Mesothelial cell of epicardium (in vitro differentiated cells): ENCODE measurements at regions not wholly inside any gene's neighbourhood (a gene's known extent, or its start where the extent isn't known, plus 50 kb on each side); places are given as distances from the start of the nearest gene placed in this dataset.

ENCODE experiments used
- DNase-seq, 2 experiments: peaks; one replicate each; pipeline ENCODE4 v3.0.0; 2021; ENCODE audit warnings: low spot score in 2 of 2; ENCODE audit not compliant: unreplicated experiment in 2 of 2
- H3K27ac Mint-ChIP-seq: 2 replicates; pipeline ENCODE4 v1.8.0; 2021; ENCODE audit warnings: mixed read lengths
- H3K27me3 Mint-ChIP-seq: 2 replicates; pipeline ENCODE4 v1.8.0; 2021; ENCODE audit warnings: low read depth, mixed read lengths
- H3K36me3 Mint-ChIP-seq: 2 replicates; pipeline ENCODE4 v1.8.0; 2021; ENCODE audit warnings: mixed read lengths
- H3K4me1 Mint-ChIP-seq: 2 replicates; pipeline ENCODE4 v1.8.0; 2021; ENCODE audit warnings: mixed read lengths
- H3K4me3 Mint-ChIP-seq: 2 replicates; pipeline ENCODE4 v1.8.0; 2021; ENCODE audit warnings: mild to moderate bottlenecking, moderate library complexity, mixed read lengths
- H3K9me3 Mint-ChIP-seq: 2 replicates; pipeline ENCODE4 v1.8.0; 2021; ENCODE audit warnings: mixed read lengths
- TF ChIP-seq, protein P1 (sequence below): fragments of 200-600 bp; sonication (generic); IDR thresholded peaks from one replicate; pipeline ENCODE4 v1.5.0; 2021; ENCODE audit warnings: antibody characterized with exemption; ENCODE audit not compliant: unreplicated experiment

DNA sequence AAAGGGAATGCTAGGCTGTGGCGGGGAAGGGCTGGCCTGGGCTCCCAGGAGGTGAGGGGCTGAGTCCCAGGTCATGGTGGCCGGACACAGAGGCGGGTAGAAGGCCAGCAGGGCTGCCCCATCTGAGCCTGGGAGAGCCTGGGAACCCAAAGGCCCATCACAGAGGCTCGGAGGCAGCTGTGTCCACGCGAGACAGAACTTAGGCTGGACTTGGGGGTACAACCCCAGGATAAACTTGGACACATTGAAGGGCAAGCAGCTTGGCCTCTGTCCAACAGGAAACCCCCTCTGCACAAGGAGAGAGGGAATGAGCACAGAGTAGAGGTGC lies 95.9 kb downstream of the ZFP36L2 start:
- no peak for DNase-seq
- no peaks in the 10 kb centered on the region for H3K27me3 Mint-ChIP-seq
- H3K4me1 Mint-ChIP-seq: peaks cover 37% of the 10 kb centered on the region
- H3K27ac Mint-ChIP-seq: peak overlapping the region; percentile 79
- no peaks in the 10 kb centered on the region for H3K36me3 Mint-ChIP-seq
- TF ChIP-seq, protein P1, sequence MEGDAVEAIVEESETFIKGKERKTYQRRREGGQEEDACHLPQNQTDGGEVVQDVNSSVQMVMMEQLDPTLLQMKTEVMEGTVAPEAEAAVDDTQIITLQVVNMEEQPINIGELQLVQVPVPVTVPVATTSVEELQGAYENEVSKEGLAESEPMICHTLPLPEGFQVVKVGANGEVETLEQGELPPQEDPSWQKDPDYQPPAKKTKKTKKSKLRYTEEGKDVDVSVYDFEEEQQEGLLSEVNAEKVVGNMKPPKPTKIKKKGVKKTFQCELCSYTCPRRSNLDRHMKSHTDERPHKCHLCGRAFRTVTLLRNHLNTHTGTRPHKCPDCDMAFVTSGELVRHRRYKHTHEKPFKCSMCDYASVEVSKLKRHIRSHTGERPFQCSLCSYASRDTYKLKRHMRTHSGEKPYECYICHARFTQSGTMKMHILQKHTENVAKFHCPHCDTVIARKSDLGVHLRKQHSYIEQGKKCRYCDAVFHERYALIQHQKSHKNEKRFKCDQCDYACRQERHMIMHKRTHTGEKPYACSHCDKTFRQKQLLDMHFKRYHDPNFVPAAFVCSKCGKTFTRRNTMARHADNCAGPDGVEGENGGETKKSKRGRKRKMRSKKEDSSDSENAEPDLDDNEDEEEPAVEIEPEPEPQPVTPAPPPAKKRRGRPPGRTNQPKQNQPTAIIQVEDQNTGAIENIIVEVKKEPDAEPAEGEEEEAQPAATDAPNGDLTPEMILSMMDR: no peak
- no peaks in the 10 kb centered on the region for H3K9me3 Mint-ChIP-seq
- no peak overlapping the region for H3K4me3 Mint-ChIP-seq

DNA sequence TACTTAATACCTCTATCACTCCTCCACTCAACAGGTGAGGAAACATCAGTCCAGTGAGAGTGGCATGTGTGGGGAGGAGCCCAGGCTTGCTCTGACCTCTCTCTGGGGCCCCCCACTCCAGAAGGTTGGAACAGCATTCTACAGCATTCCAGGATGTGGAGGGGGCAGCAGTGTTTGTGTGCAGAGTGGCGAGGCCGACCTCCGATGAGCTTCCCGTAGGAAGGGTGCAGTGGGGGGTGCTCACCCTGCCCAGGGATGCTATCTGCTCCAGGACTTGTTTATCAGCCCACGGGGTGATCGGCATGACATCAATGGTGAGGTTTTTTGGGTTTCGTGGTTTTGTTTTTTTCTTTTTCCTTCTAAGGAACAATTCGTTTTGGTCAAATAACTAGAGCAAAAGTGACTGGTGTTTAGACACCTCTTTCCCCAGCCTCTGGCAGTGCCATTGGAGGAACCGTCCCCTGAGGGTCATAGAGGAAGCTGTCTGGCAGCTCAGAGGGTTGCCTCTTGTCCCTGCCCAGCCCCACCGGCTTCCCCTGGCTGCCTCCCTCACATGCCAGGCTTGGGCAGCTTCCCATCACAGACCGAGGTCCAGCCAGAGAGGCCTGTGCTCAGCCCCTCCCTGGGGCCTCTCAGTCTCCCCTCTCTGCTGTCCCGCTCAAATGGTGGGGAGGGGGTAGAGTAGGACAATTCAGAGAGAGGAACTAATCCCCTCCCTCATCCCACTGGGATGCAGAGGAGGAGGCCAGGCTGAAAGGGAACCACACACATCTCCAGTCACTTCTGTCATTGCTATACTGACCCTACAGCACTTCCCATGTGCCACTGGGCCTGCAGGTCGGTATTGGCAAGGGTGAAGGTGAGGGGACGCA lies 96.5 kb downstream of the ZFP36L2 start:
- Mint-ChIP-seq H3K36me3 (no peaks in the 10 kb centered on the region), H3K9me3 (no peaks in the 10 kb centered on the region), H3K27ac (peak overlapping the region; percentile 79), H3K4me1 (peaks cover 35% of the 10 kb centered on the region), H3K4me3 (no peak overlapping the region), H3K27me3 (no peaks in the 10 kb centered on the region)
- no peak for DNase-seq
- TF ChIP-seq, protein P1: no peak

DNA sequence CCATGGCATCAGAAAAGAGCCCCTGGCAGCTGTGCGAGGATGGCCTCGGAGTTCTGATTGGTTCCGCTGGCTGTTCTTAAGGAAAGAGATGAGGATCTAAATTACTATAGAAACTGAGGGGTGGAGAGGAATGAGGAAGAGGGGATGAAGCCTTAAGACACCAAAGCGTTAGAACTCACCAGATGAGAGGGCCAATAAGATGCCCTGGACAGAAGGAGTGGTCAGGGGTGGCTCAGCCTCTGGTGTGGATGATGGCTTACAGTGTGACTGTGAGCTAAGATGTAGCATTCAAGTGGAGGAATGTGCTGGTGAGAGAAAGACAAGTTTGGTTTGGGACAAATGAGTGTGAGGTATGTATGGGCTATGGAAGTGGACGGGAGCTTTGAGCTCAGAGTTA lies 97.8 kb downstream of the ZFP36L2 start:
- Mint-ChIP-seq H3K27ac (no peak overlapping the region), H3K9me3 (no peaks in the 10 kb centered on the region), H3K27me3 (no peaks in the 10 kb centered on the region), H3K36me3 (no peaks in the 10 kb centered on the region), H3K4me1 (peaks cover 42% of the 10 kb centered on the region), H3K4me3 (no peak overlapping the region)
- DNase-seq: no peak
- TF ChIP-seq, protein P1: no peak

DNA sequence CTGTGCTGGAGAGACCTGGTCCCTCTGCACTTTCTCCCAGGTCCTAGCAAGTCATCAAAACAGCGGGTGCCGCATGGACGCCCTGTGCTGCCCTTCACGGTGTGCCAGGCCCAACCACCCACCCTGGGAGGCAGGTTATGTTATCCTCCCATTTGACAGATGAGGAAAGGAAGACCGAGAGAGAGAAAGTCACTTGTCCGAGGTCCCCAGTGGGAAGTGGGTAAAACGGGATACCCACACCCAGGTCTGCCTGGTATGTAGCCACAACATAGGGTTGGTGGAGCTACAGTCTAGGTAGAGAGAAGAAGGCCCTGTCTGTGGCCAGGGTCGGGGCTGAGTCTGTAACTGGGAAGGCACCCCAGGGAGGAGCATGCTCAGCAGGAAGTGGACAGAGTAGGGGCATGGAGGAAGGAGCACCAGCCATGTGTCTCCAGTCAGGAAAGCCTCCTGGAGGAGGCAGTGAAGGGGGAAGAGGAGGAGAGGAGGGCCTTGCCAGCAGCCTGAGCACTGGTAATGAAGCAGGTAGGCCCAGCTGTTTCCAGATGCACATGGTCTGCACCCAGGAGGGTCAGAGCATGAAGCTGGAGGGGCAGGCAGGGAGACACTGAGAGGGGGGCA lies 98.4 kb downstream of the ZFP36L2 start:
- Mint-ChIP-seq H3K4me1 (peaks cover 44% of the 10 kb centered on the region), H3K9me3 (no peaks in the 10 kb centered on the region), H3K36me3 (no peaks in the 10 kb centered on the region), H3K4me3 (no peak overlapping the region), H3K27ac (no peak overlapping the region), H3K27me3 (no peaks in the 10 kb centered on the region)
- no peak for DNase-seq
- TF ChIP-seq, protein P1: no peak

DNA sequence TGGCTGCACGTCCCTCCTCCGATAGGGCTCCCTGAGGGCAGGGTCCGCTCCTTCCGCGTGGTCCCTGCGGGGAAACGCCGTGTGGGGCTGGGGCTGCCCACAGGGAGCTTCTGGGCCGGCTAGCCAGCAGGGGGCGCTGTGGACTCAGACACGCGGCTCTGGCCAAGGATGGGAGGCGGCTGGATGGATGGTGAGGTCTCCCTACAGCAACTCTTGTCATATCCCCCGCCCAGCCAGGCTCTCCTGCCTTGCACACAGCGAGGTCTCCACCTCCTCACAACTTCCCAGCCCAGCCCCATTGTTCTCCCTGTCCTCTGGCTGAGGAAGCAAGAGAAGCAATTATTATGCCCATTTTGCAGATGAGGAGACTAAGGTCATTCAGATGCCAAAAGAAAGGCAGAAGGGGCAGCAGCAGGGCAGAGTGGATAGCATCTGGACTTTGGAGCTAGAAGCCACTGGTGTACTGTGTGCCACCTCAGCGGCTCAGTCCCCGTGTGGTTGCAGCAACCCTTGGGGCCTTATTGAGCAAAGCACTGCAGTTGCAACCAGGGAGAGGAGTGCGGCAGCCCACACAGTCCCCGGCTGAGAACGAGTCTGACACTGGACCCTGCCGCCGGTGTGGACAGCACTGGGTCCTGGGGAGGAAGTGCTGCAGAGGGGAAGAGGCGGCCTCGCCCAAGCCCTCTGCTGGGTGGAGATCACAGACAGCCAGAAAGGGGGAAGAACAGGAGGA lies 99.0 kb downstream of the ZFP36L2 start:
- no peak overlapping the region for H3K27ac Mint-ChIP-seq
- H3K36me3 Mint-ChIP-seq: no peaks in the 10 kb centered on the region
- DNase-seq: no peak
- peaks cover 46% of the 10 kb centered on the region for H3K4me1 Mint-ChIP-seq
- no peak overlapping the region for H3K4me3 Mint-ChIP-seq
- TF ChIP-seq, protein P1: peak; percentile 41
- H3K27me3 Mint-ChIP-seq: no peaks in the 10 kb centered on the region
- no peaks in the 10 kb centered on the region for H3K9me3 Mint-ChIP-seq
